ENCODE measurements at regions not wholly inside any gene's neighbourhood (a gene's known extent, or its start where the extent isn't known, plus 50 kb on each side); places are given as distances from the start of the nearest gene placed in this dataset.
"Not testable (repeated sequence)": the region's sequence is repeated elsewhere in the genome, so short reads cannot be mapped to it uniquely, and the experiment has no call there.

DNA sequence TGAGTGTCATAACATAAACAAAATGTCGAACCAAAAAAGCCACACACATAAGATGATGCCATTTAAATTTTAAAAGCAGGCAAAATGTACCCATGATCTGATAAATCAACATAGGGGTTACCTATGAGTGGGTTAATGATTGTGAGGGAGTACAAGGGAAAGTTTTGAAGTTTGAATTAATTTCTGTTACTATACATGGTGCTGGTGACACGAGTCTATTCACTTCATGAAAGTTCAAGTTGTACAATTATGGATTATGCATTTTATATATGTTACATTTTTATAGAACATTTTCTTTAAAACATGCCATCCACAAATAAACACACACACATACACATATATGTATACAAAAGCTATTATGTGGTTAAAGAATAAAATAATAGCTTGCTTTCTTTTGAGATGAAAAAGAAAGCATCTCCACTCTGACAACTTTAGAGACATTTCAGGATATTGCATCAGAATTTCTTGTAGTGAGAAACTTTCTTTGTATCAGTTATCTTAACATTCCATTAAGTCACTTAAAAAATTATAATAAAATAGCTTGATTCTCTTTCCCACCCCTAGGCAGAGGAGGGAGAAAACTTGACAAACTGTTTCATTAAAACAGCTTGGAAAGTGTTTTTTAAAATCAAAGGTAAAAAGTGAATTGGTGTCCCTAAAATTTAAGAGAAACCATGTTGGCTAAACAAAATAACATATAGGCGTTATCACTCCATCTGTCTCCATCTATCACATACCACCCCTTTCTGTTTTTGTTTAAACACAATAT, 891.8 kb upstream of the NDST4 start:
- no peak for DNase-seq

DNA sequence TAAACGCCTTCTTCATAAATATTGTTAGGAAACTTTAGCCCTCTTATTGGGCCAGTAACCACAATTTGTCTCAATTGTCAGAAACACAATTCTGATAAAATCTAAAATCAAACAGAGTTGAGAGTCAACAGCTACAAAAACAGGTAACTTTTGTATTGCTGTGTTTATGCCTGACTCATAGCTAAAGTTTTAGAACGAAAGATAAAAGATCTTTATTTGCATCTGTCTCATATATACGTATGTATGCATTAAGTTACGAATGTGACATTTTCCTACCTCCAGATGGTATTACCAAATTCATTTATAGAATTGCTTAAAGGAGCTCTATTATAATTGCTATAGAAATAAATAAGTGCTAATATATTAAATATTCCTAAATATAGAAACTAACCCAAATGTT, 887.9 kb upstream of the NDST4 start:
- no peak for DNase-seq

DNA sequence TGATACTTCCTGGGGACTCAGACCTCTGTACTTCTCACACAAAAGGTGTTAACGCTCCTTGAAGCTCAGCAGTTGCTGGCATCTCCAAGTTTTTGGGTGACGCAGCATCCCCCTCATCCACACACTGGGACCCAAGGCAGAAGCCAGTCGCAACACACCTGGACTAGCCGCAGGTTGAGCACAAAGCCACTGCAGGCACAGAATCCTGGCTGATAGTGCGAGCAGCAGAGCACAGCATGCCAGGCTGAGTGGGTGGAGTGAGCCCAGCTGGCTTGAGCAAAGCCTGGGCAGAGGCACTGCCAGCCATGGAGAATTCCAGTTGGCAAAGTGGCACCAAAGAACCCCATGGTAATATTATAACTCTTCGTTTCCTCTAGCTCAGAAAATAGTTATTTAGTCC, 873.2 kb upstream of the NDST4 start:
- no peak for DNase-seq

DNA sequence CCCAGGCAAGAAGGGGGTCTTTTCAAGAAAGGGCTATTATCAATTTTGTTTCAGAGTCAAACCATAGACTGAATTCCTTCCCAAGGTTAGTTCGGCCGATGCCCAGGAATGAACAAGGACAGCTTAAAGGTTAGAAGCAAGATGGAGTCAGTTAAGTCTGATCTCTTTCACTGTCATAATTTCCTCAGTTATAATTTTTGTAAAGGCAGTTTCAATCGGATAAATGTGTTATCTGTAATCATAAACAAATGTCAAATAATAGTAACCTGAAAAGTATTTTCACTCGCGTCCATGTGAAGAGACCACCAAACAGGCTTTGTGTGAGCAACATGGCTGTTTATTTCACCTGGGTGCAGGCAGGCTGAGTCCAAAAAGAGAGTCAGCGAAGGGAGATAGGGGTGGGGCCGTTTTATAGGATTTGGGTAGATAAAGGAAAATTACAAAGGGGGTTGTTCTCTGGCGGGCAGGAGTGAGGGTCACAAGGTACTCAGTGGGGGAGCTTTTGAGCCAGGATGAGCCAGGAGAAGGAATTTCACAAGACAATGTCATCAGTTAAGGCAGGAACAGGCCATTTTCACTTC, 862.1 kb upstream of the NDST4 start:
- not testable (repeated sequence) for DNase-seq

DNA sequence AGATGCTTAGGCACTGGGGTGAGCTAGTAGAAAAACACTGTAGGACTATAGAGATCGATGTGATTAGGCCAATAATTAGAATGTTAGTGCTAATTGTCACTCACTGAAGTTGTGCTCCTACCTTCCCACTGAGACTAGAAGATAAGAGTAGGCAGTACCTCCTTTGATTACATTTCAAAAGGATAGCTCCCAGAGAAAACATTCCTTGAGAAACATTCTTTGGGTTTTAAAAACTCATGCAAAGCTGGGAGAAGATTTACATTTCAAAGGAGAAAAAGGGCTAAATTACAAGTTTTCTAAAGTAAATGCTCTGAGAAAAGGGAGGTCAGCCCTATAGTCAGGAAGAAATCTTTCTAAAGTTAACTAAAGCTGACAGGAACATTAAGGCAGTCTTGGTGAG, 860.3 kb upstream of the NDST4 start:
- no peak for DNase-seq

DNA sequence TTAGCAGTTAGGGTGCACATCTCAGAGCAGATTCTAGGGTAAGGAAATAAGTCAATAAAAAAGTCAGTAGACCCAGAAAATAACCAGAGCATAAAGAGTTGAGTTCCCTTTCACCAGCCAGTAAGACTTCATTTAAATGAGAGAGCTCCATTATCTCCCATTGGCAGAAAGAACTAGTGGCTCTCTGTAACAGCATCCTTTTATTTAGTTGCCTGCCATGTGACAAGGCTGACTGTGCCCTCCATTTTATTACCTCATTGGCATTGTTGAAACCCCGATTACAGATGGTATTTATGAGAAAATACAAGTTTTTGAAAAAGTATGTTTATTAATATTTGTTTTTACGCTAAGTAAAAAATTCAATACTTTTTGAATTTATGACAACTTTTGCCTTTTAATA, 859.5 kb upstream of the NDST4 start:
- no peak for DNase-seq

DNA sequence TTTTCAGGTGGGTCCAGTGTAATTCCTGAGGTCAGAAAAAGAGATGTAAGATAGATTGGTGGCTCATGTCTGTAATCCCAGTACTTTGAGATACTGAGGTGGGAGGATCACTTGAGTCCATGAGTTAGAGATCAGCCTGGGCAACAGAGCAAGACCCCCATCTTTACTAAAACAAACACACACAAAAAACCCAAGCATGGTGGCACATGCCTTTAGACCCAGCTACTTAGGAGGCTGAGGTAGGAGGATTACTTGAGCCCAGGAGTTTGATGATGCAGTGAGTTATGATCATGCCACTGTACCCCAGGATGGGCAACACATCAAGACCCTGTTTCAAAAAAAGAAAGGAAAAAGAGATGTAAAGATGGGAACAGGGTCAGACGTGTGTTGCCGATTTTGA, 857.4 kb upstream of the NDST4 start:
- no peak for DNase-seq

DNA sequence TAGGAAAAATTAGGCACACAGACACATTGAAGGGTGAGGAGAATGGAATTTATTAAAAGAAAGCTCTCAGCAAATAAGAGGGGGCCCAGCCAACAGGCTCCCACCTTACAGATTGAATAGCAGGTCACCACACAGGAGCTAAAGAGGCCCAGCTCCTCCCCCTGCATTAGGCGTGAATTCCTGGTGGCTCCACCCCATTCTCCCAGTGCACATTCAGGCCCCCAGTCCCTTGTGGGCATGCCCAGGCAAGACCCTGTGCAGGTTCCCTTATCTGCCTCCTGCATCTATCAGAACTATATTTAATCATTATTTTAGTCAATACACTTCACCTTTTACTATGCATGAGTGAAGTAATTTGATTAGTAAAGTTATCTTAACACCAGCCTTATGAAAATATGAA, 856.3 kb upstream of the NDST4 start:
- no peak for DNase-seq

DNA sequence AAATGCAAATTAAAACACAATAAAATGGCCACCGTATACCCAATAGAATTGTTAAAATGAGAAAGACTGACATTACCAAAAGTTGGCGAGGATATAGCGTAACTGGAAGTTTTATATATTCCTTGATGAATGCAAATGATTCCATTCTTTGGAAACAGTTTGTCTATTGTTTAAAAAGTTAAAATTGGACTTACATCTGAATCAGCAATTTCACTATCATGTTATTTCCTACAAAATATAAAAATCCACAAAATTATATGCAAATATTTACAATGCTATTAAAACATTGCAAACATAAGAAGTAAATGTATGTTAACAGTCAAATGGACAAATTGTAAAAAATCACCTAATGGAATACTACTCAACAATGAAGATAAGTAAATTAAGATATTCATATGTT, 852.2 kb upstream of the NDST4 start:
- DNase-seq = no peak

DNA sequence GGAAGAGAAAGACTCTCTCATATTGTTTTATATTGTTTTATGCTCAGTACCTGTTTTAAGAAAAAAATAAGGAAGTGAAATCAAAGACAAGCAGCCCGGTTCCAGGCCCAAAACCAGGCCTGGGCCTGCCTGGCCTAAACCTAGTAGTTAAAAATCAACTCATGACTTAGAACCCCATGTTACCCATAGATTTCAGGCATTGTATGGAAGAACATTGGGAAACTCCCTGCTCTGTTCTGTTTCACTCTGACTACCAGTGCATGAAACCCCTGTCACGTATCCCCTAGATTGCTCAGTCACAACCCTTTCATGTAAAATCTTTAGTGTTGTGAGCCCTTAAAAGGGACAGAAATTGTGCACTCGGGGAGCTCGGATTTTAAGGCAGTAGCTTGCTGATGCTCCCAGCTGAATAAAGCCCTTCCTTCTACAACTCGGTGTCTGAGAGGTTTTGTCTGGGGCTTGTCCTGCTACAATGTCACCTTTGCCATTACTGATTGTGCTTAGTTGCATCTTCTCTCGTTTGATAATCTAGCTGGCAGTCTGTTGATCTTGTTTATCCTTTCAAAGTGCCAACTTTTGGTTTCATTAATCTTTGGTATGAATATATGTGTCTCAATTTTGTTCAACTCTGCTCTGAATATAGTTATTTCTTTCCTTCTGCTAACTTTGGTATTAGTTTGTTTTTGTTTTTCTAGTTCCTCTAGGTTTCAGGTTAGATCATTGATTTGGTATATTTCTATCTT, 842.8 kb upstream of the NDST4 start:
- not testable (repeated sequence) for DNase-seq

DNA sequence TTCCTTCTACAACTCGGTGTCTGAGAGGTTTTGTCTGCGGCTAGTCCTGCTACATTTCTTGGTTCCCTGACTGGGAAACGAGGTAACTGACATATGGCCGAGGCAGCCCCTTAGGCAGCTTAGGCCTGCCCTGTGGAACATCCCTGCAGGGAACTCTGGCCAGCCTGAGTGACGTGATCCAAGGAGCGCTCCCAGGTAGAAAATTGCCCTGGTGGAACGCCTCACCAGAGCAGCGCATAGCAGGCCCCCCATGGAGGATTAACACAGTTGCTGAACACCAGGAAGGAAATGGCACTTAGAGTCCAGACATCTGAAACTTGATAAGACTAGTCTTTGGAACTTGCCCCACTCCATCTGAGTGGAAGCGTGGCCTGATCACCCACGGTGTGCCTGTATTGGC, 837.4 kb upstream of the NDST4 start:
- no peak for DNase-seq

DNA sequence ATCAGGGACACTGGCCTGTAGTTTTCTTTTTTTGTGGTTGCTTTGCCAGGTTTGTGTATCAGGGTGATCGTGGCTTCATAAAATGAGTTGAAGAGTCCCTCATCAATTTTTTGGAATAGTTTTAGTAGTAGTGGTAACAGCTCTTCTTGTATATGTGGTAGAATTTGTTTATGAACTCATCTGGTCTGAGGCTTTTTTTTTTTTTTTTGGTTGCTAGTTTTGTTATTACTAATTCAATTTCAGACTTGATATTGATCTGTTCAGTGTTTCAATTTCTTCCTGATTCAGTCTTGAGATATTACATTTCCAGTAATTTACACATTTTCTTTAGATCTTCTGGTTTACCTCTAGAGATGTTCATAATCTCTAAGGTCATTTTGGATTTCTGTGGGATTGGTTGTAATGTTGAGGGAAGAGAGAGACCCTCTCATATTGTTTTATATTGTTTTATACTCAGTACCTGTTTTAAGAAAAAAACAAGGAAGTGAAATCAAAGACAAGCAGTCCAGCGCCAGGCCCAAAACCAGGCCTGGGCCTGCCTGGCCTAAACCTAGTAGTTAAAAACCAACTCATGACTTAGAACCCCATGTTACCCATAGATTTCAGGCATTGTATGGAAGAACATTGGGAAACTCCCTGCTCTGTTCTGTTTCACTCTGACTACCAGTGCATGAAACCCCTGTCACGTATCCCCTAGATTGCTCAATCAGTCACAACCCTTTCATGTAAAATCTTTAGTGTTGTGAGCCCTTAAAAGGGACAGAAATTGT, 836.7 kb upstream of the NDST4 start:
- not testable (repeated sequence) for DNase-seq

DNA sequence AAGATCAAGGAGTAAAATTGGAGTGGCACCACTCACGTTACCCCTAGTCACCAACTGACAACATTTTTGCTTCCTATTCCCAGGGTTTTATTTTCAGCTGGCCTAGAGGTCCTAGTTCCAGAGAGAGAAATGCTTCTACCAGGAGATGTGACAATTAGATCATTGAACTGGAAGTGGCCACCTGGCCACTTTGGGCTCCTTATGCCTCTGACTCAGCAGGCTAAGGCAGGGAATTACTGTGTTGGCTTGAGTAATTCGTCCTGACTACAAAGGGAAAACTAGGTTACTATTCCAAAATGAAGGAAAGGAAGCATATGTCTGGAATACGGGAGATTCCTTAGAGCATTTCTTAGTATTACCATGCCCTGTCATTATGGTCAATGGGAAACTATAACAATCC, 831.6 kb upstream of the NDST4 start:
- no peak for DNase-seq

DNA sequence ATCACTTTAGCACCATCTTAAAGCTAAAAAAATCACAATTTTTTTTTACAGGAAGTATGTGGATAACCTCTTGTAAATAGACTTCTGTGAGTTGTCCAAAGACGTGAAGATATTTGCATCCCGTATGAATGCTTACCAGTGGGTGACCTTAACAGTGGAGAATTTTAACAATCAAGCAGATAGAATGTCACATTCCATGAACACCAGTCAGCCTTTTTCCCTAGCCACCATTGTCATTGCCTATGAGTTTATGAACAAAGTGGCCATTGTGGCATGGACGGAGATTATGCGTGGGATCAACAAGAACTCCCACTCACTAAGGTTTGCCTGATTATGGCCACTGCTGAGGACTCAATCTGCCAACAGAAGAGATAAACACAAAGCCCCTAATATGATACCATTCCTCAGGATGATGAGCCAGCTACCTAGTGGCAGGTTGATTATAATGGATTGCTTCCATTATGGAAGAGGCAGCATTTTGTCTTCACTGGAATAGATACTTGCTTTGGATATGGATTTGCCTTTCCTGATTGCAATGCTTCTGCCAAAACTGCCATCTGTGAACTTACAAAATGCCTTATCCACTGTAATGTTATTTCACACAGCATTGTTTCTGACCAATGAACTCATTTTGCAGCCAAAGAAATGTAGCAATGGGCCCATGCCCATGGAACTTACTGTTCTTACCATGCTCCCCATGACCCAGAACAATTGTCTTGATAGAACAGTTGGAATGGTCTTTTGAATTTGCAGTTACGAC, 830.9 kb upstream of the NDST4 start:
- no peak for DNase-seq

DNA sequence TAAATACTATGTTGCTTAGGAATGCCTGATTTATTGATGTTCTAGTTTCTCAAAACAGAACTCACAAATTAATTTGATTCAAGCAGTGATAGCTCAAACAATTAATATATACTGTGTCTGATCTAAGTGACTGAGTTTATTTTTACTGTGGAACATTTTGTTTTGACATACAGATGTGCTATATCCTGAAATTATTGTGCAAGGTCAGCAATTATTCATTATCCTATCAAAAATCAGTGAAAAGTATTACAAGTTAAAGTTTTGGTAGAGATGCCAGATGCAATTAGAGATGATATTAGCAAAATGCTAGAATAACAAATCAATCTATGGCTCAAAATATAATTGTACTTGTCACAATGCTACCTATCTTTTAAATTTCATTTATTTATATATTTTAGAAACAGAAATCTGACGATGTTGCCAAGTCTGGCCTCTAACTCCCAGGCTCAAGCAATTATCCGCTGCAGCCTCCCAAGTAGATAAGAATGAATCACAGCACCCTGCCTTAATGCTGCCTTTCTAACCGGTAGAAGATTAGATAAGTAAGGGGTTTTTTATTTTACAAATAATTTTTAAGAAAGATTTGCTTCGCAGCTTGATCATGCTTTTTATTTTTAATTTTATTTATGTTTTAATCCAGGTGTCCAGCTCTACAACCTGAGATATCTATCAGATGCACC, 825.5 kb upstream of the NDST4 start:
- no peak for DNase-seq

DNA sequence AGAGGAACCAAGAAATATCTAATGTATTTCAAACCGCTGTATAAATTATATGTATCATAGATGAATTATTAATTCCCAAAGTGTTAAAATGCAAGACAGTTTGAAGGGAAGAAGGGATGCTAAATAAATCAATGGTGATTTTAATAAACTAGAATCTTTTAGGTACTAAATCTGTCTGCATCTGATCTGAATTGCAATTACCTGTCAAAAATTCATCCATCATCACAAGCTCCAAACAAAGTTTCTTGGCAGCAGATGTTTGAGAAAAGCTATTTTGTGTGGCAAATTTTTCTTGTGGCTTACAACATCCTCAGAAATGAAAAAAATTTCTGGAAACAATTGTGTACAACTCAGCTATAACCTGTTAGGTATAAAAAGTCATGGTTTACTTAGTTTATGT, 816.0 kb upstream of the NDST4 start:
- no peak for DNase-seq

DNA sequence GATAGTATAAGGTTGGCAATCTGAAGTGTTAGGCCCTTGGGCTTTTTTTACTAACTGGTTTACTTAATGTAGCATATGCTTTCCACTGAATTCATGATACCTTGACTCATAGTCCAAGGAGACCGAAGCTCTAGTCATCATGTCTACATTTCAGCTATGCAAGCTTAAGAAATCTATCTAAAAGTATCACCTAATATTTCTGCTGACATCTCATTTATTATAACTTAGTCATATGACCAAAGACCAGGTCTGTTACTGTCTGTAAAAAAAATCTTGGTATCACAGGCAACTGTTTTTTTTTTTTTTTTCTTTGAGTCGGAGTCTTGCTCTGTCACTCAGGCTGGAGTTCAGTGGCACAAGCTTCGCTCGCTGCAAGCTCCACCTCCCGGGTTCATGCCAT, 814.0 kb upstream of the NDST4 start:
- no peak for DNase-seq

DNA sequence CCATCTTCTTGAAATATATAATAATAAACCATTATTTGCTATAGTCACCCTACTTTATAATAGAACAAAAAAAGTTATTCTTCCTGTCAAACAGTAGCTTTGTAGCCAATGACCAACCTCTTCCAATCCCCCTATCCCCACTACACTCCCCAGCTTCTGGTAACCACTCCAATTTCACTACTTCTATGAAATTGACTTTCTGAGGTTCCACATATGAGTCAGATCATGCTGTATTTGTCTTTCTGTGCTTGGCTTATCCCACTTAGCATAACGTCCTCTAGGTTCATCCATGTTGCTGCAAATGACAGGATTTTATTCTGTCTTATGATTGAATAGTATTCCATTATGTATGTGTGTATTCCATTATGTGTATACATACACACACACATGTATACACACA, 809.7 kb upstream of the NDST4 start:
- DNase-seq = no peak

DNA sequence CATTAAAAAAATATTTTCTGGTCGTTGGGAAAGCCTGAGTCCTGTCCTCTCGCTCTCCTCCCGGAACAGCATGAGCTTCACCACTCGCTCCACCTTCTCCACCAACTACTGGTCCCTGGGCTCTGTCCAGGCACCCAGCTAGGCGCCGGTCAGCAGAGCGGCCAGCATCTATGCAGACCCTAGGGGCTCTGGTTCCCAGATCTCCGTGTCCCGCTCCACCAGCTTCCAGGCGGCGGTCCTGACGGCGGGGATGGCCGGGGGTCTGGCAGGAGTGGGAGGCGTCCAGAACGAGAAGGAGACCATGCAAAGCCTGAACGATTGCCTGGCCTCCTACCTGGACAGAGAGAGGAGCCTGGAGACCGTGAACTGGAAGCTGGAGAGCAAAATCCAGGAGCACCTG, 807.2 kb upstream of the NDST4 start:
- DNase-seq = no peak

DNA sequence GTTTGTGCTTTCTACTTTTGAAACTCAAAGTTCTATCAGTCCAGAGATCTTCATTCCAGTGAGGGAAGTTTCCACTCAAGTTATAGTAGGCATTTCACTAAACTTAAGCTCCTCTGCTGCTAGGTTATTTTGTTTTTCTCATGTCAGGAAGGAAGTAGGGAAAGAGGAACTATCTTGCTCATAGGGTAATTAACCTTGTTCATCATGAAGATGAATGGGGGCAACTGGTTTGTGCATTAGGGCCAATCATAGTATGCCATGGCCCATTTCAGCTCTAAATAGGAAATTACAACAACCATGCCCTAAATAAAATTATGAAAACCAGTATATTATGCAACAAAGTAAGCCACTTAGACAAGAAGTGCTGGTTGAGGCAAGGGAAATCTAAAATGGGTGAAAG, 804.7 kb upstream of the NDST4 start:
- no peak for DNase-seq

DNA sequence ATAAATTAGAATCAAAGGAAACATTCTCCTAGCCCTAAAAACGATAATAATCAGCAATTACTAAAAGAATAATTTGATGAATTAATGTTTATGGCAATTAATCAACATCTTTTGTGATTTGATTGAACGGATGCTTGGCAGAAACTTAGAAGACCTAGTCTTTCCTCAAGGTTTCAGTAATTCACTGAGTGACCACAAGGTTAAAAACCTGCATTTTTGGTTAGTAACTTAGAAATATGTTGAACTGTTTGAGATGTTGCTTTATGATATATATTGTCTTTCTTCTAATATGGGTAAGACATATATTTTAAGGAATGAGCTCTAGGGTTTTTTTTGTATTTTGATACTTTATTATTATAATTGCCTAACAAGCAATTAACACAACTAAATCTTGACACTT, 793.0 kb upstream of the NDST4 start:
- DNase-seq = no peak

DNA sequence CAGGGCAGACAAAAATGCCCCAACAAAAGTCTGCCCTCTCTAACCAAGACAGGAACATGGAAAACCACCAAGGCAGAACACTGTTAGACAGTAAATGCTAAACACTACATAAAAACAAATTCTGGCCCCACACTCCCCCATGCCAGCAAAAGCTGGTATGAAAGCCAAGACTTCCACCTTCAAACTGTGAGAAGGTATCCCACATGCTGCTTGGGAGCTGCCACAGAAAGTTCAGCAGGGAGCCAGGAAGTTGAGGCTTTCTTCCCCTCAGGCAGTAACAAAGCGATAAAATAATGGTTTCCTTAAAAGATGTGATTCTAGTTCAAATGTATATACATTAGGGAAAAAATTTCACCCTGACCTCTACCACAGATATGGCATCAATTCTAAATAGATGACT, 770.4 kb upstream of the NDST4 start:
- DNase-seq = no peak

All from CD4-positive, alpha-beta T cell treated with Interleukin-21 for 1 hour (primary cell).